IMR-90 (cell line): ENCODE measurements at regions not wholly inside any gene's neighbourhood (a gene's known extent, or its start where the extent isn't known, plus 50 kb on each side); places are given as distances from the start of the nearest gene placed in this dataset.

Experiments used
- ATAC-seq: fragments of 200-7000 bp; cut with Tn5 transposase; 2 replicates; pipeline ENCODE4 v1.9.1; 2020; ENCODE audit warnings: low read depth, mild to moderate bottlenecking, moderate library complexity
- BruUV-seq: library from RNA; stranded (reverse); fragments of 400-500 nt; replicated peaks from 2 replicates; lab custom pipeline; 2021; lab: Mats Ljungman, UMichigan
- CTCF ChIA-PET: fragments of 300-600 bp; formaldehyde crosslinking; extraction: SDS; loops from one replicate; lab custom pipeline; 2021; ENCODE audit warnings: antibody characterized with exemption; lab: Yijun Ruan, JAX
- POLR2A ChIA-PET: fragments of 300-600 bp; sonication (Branson Sonifier 250); formaldehyde crosslinking; loops from one replicate; lab custom pipeline; 2022; ENCODE audit warnings: antibody characterized with exemption; ENCODE audit not compliant: unreplicated experiment; lab: Charles Lee
- DNase-seq: peaks from one replicate; pipeline ENCODE4 v3.0.0; 2013
- H2AFZ ChIP-seq: replicated peaks from 2 replicates; pipeline ENCODE3; 2013; ENCODE audit warnings: low read length, mild to moderate bottlenecking; ENCODE audit not compliant: poor library complexity
- H2AK5ac ChIP-seq: 2 replicates; pipeline ENCODE4 v1.6.1; 2013; ENCODE audit warnings: low read depth, low read length, inconsistent platforms
- H2AK9ac ChIP-seq: replicated peaks from 2 replicates; pipeline ENCODE3; 2013; ENCODE audit warnings: mild to moderate bottlenecking, low read depth, low read length, moderate library complexity; ENCODE audit not compliant: poor library complexity
- H2BK120ac ChIP-seq: 2 replicates; pipeline ENCODE4 v1.6.1; 2013; ENCODE audit warnings: low read depth, low read length, inconsistent platforms
- H2BK15ac ChIP-seq: 3 replicates; pipeline ENCODE4 v1.6.1; 2013; ENCODE audit warnings: low read depth, low read length, inconsistent platforms
- H2BK20ac ChIP-seq: 2 replicates; pipeline ENCODE4 v1.6.1; 2013; ENCODE audit warnings: low read depth, mild to moderate bottlenecking, inconsistent platforms, low read length, moderate library complexity
- H2BK5ac ChIP-seq: 2 replicates; pipeline ENCODE4 v1.6.1; 2013; ENCODE audit warnings: mild to moderate bottlenecking, low read depth, low read length, inconsistent platforms; ENCODE audit not compliant: poor library complexity, severe bottlenecking
- H3K14ac ChIP-seq: replicated peaks from 2 replicates; pipeline ENCODE4 v1.6.1; 2013; ENCODE audit warnings: low read depth, low read length, inconsistent platforms
- H3K18ac ChIP-seq: 2 replicates; pipeline ENCODE4 v1.6.1; 2013; ENCODE audit warnings: low read depth, low read length, control low read depth
- H3K23ac ChIP-seq: 2 replicates; pipeline ENCODE4 v1.6.1; 2013; ENCODE audit warnings: low read depth, low read length, inconsistent platforms
- H3K27ac ChIP-seq: 2 replicates; pipeline ENCODE4 v1.5.1; 2013; ENCODE audit warnings: mild to moderate bottlenecking, control low read depth, low read length; ENCODE audit not compliant: insufficient read depth
- H3K27me3 ChIP-seq: 2 replicates; pipeline ENCODE4 v1.6.1; 2013; ENCODE audit warnings: low read length; ENCODE audit not compliant: control insufficient read depth, insufficient read depth
- H3K36me3 ChIP-seq: 2 replicates; pipeline ENCODE4 v1.6.1; 2013; ENCODE audit warnings: low read length, mixed read lengths; ENCODE audit not compliant: control insufficient read depth, insufficient read depth
- H3K4ac ChIP-seq: 2 replicates; pipeline ENCODE4 v1.6.1; 2013; ENCODE audit warnings: low read depth, low read length, inconsistent platforms
- H3K4me1 ChIP-seq: 2 replicates; pipeline ENCODE4 v1.6.1; 2013; ENCODE audit warnings: low read length, mixed read lengths; ENCODE audit not compliant: control insufficient read depth, insufficient read depth
- H3K4me2 ChIP-seq: 2 replicates; pipeline ENCODE4 v1.6.1; 2013; ENCODE audit warnings: low read depth, mild to moderate bottlenecking, control low read depth, low read length, moderate library complexity
- H3K4me3 ChIP-seq: 2 replicates; pipeline ENCODE4 v1.5.1; 2013; ENCODE audit warnings: low read depth, mild to moderate bottlenecking, control low read depth, low read length, moderate library complexity; ENCODE audit not compliant: insufficient read depth
- H3K56ac ChIP-seq: 2 replicates; pipeline ENCODE4 v1.6.1; 2013; ENCODE audit warnings: low read length, inconsistent platforms; ENCODE audit not compliant: insufficient read depth; ENCODE audit errors: extremely low read depth
- H3K79me1 ChIP-seq, 2 experiments: 2 replicates each; pipeline ENCODE4 v1.6.1; 2013; ENCODE audit warnings: low read length in 2 of 2, inconsistent platforms in 1 of 2, low read depth in 1 of 2
- H3K9ac ChIP-seq: 2 replicates; pipeline ENCODE4 v1.6.1; 2013; ENCODE audit warnings: low read depth, low read length, control low read depth
- H3K9me1 ChIP-seq: 2 replicates; pipeline ENCODE4 v1.6.1; 2013; ENCODE audit warnings: low read length, inconsistent platforms; ENCODE audit not compliant: insufficient read depth
- H3K9me3 ChIP-seq: 2 replicates; pipeline ENCODE4 v1.6.1; 2013; ENCODE audit warnings: low read length; ENCODE audit not compliant: control insufficient read depth, insufficient read depth
- H4K20me1 ChIP-seq: 2 replicates; pipeline ENCODE4 v1.6.1; 2013; ENCODE audit warnings: low read length, inconsistent platforms; ENCODE audit not compliant: insufficient read depth
- H4K5ac ChIP-seq: 2 replicates; pipeline ENCODE4 v1.6.1; 2013; ENCODE audit warnings: mild to moderate bottlenecking, low read depth, low read length, control low read depth
- H4K8ac ChIP-seq, 2 experiments: 2 replicates each; pipeline ENCODE4 v1.6.1; 2013; ENCODE audit warnings: low read depth in 2 of 2, low read length in 2 of 2, control low read depth in 1 of 2, inconsistent platforms in 1 of 2
- H4K91ac ChIP-seq: 2 replicates; pipeline ENCODE4 v1.6.1; 2013; ENCODE audit warnings: low read depth, low read length, inconsistent platforms; ENCODE audit not compliant: insufficient read depth
- BHLHE40 ChIP-seq: fragments of 150-350 bp; IDR thresholded peaks from 2 replicates; pipeline ENCODE4 v1.6.1; 2016; ENCODE audit warnings: mild to moderate bottlenecking, low read depth, low read length
- CEBPB ChIP-seq: IDR thresholded peaks from 2 replicates; pipeline ENCODE4 v1.6.1; 2012; ENCODE audit warnings: low read depth, low read length, improper control_type of control experiment
- CHD1 ChIP-seq: IDR thresholded peaks from 2 replicates; pipeline ENCODE4 v1.6.1; 2012; ENCODE audit warnings: low read depth, low read length, improper control_type of control experiment
- FOS ChIP-seq: fragments of 150-350 bp; IDR thresholded peaks from 2 replicates; pipeline ENCODE4 v1.6.1; 2016; ENCODE audit warnings: low read depth, low read length
- MAZ ChIP-seq: IDR thresholded peaks from 2 replicates; pipeline ENCODE4 v1.6.1; 2012; ENCODE audit warnings: low read depth, mild to moderate bottlenecking, low read length, improper control_type of control experiment, moderate library complexity, borderline replicate concordance
- MXI1 ChIP-seq: IDR thresholded peaks from 2 replicates; pipeline ENCODE4 v1.6.1; 2012; ENCODE audit warnings: low read depth, mild to moderate bottlenecking, low read length, moderate library complexity, borderline replicate concordance
- POLR2A ChIP-seq: IDR thresholded peaks from 2 replicates; pipeline ENCODE4 v1.6.1; 2012; ENCODE audit warnings: mild to moderate bottlenecking, low read depth, low read length
- RAD21 ChIP-seq: IDR thresholded peaks from 2 replicates; pipeline ENCODE4 v1.6.1; 2012; ENCODE audit warnings: low read length, improper control_type of control experiment
- RCOR1 ChIP-seq: IDR thresholded peaks from 2 replicates; pipeline ENCODE4 v1.6.1; 2012; ENCODE audit warnings: mild to moderate bottlenecking, low read length, improper control_type of control experiment; ENCODE audit not compliant: insufficient replicate concordance
- RFX5 ChIP-seq: IDR thresholded peaks from 2 replicates; pipeline ENCODE4 v1.8.0; 2012; ENCODE audit warnings: low read depth, mild to moderate bottlenecking, low read length, moderate library complexity
- SMC3 ChIP-seq: fragments of 150-350 bp; IDR thresholded peaks from 2 replicates; pipeline ENCODE4 v1.6.1; 2016; ENCODE audit warnings: low read depth, mild to moderate bottlenecking, antibody characterized with exemption, low read length, moderate library complexity
- dilution Hi-C: fragments of 300-500 bp; cut with HindIII; formaldehyde crosslinking; loops from one replicate; pipeline ENCODE4 v1.14.3; 2018; ENCODE audit warnings: low sequenced_read_pairs; ENCODE audit not compliant: unreplicated experiment
- in situ Hi-C: fragments of 300-500 bp; cut with MboI; formaldehyde crosslinking; loops from 3 replicates; pipeline ENCODE4 v1.14.3; 2019; ENCODE audit warnings: low sequenced_read_pairs, inconsistent platforms, mixed read lengths
- intact Hi-C: fragments of 100-400 bp; cut with micrococcal nuclease; formaldehyde crosslinking; loops from 2 replicates; pipeline ENCODE4 v1.10.0; 2022
- TF ChIP-seq, protein P1 (sequence below): fragments of 150-350 bp; IDR thresholded peaks from 2 replicates; pipeline ENCODE4 v1.6.1; 2017; ENCODE audit warnings: mild to moderate bottlenecking, antibody characterized with exemption, low read length, low read depth
- TF ChIP-seq, protein P2 (sequence below): fragments of 150-350 bp; IDR thresholded peaks from 2 replicates; pipeline ENCODE4 v1.6.1; 2016; ENCODE audit warnings: low read depth, mild to moderate bottlenecking, low read length, moderate library complexity, borderline replicate concordance
- TF ChIP-seq, protein P3 (sequence below): conservative IDR thresholded peaks from 2 replicates; pipeline ENCODE4 v1.5.1; 2012; ENCODE audit warnings: mild to moderate bottlenecking, low read depth, low read length, improper control_type of control experiment

DNA sequence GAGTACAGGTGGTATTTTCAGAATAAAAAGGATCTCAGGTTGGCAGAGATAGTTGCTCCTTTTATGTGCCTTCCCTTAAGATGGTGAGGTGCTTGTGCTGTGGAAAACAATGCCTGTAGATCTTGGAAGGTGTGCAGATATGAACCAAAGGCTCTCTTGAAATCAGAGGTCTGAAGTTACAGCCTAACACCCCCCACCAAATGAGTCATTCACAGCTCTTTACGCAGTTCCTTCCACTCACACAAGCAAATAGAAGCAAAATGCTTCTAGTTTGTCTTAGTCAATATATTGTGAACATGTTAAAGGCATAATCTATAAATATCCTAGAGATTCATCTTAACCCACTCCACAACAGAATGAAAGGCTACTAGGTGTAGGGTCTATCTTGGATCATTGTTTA is 128.9 kb upstream of the NR5A2 start (continued):
- TF ChIP-seq, protein P1, sequence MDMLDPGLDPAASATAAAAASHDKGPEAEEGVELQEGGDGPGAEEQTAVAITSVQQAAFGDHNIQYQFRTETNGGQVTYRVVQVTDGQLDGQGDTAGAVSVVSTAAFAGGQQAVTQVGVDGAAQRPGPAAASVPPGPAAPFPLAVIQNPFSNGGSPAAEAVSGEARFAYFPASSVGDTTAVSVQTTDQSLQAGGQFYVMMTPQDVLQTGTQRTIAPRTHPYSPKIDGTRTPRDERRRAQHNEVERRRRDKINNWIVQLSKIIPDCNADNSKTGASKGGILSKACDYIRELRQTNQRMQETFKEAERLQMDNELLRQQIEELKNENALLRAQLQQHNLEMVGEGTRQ, result no peak

DNA sequence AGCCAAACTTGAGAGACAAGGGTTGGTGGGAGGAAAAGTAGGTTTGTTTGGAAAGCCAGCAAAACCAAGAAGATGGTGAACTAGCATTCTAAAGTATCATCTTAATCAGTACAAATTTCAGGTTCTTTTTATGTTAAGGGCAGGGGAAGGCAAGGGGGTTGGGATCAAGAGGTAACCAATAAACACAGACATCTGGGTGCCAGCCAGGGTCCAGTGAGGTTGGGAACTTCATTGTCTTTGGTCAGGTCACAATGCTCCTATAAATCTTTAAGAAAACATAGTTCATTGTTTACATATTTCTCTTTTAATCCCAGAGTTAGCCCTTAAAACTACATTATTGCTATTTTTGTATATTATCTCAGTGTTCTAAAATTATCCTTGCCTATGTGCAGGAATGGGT is 126.2 kb upstream of the NR5A2 start:
- in situ Hi-C loops (no loop called here), intact Hi-C loops (no loop called here), dilution Hi-C loops (no loop called here)
- H3K36me3 ChIP-seq, result no peaks in the 10 kb centered on the region
- no peak overlapping the region for H3K4me3 ChIP-seq
- no peak overlapping the region for H3K4me2 ChIP-seq
- peaks cover 2% of the 10 kb centered on the region; the same call in 1 of the 2 replicates for H3K4me1 ChIP-seq
- no peak overlapping the region for H3K14ac ChIP-seq
- no peak overlapping the region for H2AK9ac ChIP-seq
- no peaks in the 10 kb centered on the region for H3K9me3 ChIP-seq
- no TSS peak for BruUV-seq
- no peak overlapping the region for H4K5ac ChIP-seq
- no peak for ATAC-seq
- no peak overlapping the region for H2AK5ac ChIP-seq
- DNase-seq, result no peak
- no peaks in the 10 kb centered on the region for H3K79me1 ChIP-seq
- no peak overlapping the region for H3K9ac ChIP-seq
- H2BK20ac ChIP-seq, result no peak overlapping the region
- H2BK120ac ChIP-seq, result no peak overlapping the region
- no peak overlapping the region for H3K18ac ChIP-seq
- no peak overlapping the region for H4K91ac ChIP-seq
- no peak overlapping the region for H4K8ac ChIP-seq
- H3K27ac ChIP-seq, result no peak overlapping the region
- H2BK15ac ChIP-seq, result no peak overlapping the region
- H2AFZ ChIP-seq, result no peak overlapping the region
- no peak overlapping the region for H3K56ac ChIP-seq
- POLR2A ChIA-PET, result no interaction called here
- H3K4ac ChIP-seq, result no peak overlapping the region
- H3K27me3 ChIP-seq, result peaks cover 2% of the 10 kb centered on the region; the same call in 1 of the 2 replicates
- no peaks in the 10 kb centered on the region for H4K20me1 ChIP-seq
- CTCF ChIA-PET, result no interaction called here
- H2BK5ac ChIP-seq, result no peak overlapping the region
- H3K9me1 ChIP-seq, result no peaks in the 10 kb centered on the region
- H3K23ac ChIP-seq, result no peak overlapping the region
- TF ChIP-seq BHLHE40 (no peak), RCOR1 (no peak), CEBPB (no peak), MXI1 (no peak), MAZ (no peak), FOS (no peak), CHD1 (no peak), SMC3 (no peak), RAD21 (no peak), POLR2A (no peak), RFX5 (no peak)
- TF ChIP-seq, protein P1, result no peak
- TF ChIP-seq, protein P2, sequence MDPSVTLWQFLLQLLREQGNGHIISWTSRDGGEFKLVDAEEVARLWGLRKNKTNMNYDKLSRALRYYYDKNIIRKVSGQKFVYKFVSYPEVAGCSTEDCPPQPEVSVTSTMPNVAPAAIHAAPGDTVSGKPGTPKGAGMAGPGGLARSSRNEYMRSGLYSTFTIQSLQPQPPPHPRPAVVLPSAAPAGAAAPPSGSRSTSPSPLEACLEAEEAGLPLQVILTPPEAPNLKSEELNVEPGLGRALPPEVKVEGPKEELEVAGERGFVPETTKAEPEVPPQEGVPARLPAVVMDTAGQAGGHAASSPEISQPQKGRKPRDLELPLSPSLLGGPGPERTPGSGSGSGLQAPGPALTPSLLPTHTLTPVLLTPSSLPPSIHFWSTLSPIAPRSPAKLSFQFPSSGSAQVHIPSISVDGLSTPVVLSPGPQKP, result no peak
- TF ChIP-seq, protein P3, sequence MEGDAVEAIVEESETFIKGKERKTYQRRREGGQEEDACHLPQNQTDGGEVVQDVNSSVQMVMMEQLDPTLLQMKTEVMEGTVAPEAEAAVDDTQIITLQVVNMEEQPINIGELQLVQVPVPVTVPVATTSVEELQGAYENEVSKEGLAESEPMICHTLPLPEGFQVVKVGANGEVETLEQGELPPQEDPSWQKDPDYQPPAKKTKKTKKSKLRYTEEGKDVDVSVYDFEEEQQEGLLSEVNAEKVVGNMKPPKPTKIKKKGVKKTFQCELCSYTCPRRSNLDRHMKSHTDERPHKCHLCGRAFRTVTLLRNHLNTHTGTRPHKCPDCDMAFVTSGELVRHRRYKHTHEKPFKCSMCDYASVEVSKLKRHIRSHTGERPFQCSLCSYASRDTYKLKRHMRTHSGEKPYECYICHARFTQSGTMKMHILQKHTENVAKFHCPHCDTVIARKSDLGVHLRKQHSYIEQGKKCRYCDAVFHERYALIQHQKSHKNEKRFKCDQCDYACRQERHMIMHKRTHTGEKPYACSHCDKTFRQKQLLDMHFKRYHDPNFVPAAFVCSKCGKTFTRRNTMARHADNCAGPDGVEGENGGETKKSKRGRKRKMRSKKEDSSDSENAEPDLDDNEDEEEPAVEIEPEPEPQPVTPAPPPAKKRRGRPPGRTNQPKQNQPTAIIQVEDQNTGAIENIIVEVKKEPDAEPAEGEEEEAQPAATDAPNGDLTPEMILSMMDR, result no peak
